ENCODE measurements at regions not wholly inside any gene's neighbourhood (a gene's known extent, or its start where the extent isn't known, plus 50 kb on each side); places are given as distances from the start of the nearest gene placed in this dataset.

GRCh38 chr7:46198701-46199100 lies 277.6 kb upstream of the IGFBP3 start:
- TF ChIP-seq POLR2A (IDR thresholded peaks at IDR 0.05) (no peak), CTCF (IDR thresholded peaks at IDR 0.05) (no peak)

All from thyroid gland (tissue), 4 donors.